HEK293T (cell line): ENCODE measurements at regions not wholly inside any gene's neighbourhood (a gene's known extent, or its start where the extent isn't known, plus 50 kb on each side); places are given as distances from the start of the nearest gene placed in this dataset.
"Not testable (repeated sequence)": the region's sequence is repeated elsewhere in the genome, so short reads cannot be mapped to it uniquely, and the experiment has no call there.

Source experiments
- CTCF ChIA-PET: fragments of 350-600 bp; formaldehyde crosslinking; extraction: SDS; loops from one replicate; lab custom pipeline; 2021; ENCODE audit warnings: antibody characterized with exemption, inconsistent platforms; lab: Yijun Ruan, JAX
- POLR2A ChIA-PET: fragments of 350-600 bp; formaldehyde crosslinking; extraction: SDS; loops from one replicate; lab custom pipeline; 2020; ENCODE audit warnings: antibody characterized with exemption, inconsistent platforms; lab: Yijun Ruan, JAX
- DNase-seq: peaks from one replicate; pipeline ENCODE4 v3.0.0; 2012; ENCODE audit warnings: mixed read lengths; ENCODE audit errors: extremely low spot score
- ARNT ChIP-seq: fragments of 450-650 bp; IDR thresholded peaks from 2 replicates; pipeline ENCODE4 v1.6.1; 2017; ENCODE audit warnings: mild to moderate bottlenecking
- BHLHE40 ChIP-seq: fragments of 450-650 bp; IDR thresholded peaks from 2 replicates; pipeline ENCODE4 v1.6.1; 2016; ENCODE audit warnings: mild to moderate bottlenecking, moderate library complexity, borderline replicate concordance
- CTBP1 ChIP-seq: fragments of 450-650 bp; IDR thresholded peaks from 2 replicates; pipeline ENCODE4 v1.6.1; 2016; ENCODE audit warnings: borderline replicate concordance
- ELF4 ChIP-seq: fragments of 450-650 bp; IDR thresholded peaks from 2 replicates; pipeline ENCODE4 v1.6.1; 2017; ENCODE audit warnings: antibody characterized with exemption
- FOXA1 ChIP-seq: fragments of 450-650 bp; IDR thresholded peaks from 2 replicates; pipeline ENCODE4 v1.6.1; 2016; ENCODE audit warnings: mild to moderate bottlenecking
- FOXK2 ChIP-seq: fragments of 450-650 bp; IDR thresholded peaks from 2 replicates; pipeline ENCODE4 v1.6.1; 2016; ENCODE audit warnings: mild to moderate bottlenecking
- FOXM1 ChIP-seq: fragments of 450-650 bp; IDR thresholded peaks from 2 replicates; pipeline ENCODE4 v1.6.1; 2017; ENCODE audit warnings: mild to moderate bottlenecking, borderline replicate concordance
- HDGF ChIP-seq: fragments of 450-650 bp; IDR thresholded peaks from 2 replicates; pipeline ENCODE4 v1.6.1; 2017; ENCODE audit warnings: antibody characterized with exemption, borderline replicate concordance
- L3MBTL2 ChIP-seq: fragments of 450-650 bp; conservative IDR thresholded peaks from 2 replicates; pipeline ENCODE4 v1.6.1; 2016; ENCODE audit warnings: mild to moderate bottlenecking
- LEF1 ChIP-seq: fragments of 450-650 bp; IDR thresholded peaks from 2 replicates; pipeline ENCODE4 v1.6.1; 2017; ENCODE audit warnings: mild to moderate bottlenecking, borderline replicate concordance
- NFRKB ChIP-seq: fragments of 450-650 bp; IDR thresholded peaks from 2 replicates; pipeline ENCODE4 v1.6.1; 2016; ENCODE audit warnings: mild to moderate bottlenecking, moderate library complexity
- SP1 ChIP-seq: fragments of 450-650 bp; IDR thresholded peaks from 2 replicates; pipeline ENCODE4 v1.6.1; 2017
- SUZ12 ChIP-seq: fragments of 450-650 bp; IDR thresholded peaks from 2 replicates; pipeline ENCODE4 v1.6.1; 2016; ENCODE audit warnings: mild to moderate bottlenecking
- TARDBP ChIP-seq: fragments of 450-650 bp; IDR thresholded peaks from 2 replicates; pipeline ENCODE4 v1.6.1; 2016
- ZNF384 ChIP-seq: fragments of 450-650 bp; IDR thresholded peaks from 2 replicates; pipeline ENCODE4 v1.6.1; 2016
- TF ChIP-seq, protein P1 (sequence below): fragments of 450-650 bp; IDR thresholded peaks from 2 replicates; pipeline ENCODE4 v1.6.1; 2016

DNA sequence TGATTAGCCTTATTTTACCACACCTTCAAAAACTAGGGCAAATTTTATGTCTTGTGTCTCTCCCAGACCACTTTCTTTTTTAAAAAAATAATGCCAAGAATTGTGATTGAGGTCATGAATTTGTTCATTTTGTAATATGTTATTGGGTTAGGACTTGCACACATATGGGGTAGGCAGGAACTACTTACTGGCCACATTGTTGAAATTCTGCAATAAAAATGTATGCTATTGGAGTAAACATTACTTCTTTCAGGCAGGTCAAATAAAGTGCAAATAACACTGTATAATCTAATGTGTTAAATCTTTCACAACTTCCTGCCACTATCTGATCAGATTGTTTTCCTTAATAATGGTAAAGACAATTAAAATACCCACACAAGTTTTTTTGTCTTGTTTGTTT is 166.6 kb upstream of the COL11A1 start:
- DNase-seq, result no peak
- TF ChIP-seq TARDBP (no peak), HDGF (no peak), ELF4 (no peak), SUZ12 (no peak)
- ChIA-PET POLR2A (no interaction called here), CTCF (interaction anchor here (0.9 kb wide), 1 partner anchor 57 kb away, joined by 3 read pairs; no protein-coding TSS in a partner anchor)

DNA sequence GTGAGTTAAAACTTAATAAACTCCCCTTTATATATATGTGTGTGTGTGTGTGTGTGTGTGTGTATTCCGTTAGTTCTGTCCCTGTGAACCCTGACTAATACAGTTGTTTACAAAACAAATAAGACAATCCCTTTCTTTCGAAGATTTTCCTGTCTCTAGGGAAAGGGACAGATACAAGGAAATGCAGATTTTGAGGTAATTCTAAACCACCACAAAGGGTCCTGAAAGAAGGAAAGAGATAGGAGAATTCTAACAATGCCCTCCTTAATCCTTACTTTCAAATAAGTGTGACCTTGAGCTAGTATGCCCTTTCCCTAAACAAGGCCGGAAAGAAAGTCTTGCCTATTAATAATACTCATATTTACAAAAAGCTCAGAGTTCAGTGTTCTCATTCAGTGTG is 164.8 kb upstream of the COL11A1 start:
- POLR2A ChIA-PET, result no interaction called here
- DNase-seq, result no peak
- no peak for TF ChIP-seq ELF4
- no peak for TF ChIP-seq TARDBP
- TF ChIP-seq LEF1, result no peak
- no peak for TF ChIP-seq SP1
- TF ChIP-seq, protein P1, sequence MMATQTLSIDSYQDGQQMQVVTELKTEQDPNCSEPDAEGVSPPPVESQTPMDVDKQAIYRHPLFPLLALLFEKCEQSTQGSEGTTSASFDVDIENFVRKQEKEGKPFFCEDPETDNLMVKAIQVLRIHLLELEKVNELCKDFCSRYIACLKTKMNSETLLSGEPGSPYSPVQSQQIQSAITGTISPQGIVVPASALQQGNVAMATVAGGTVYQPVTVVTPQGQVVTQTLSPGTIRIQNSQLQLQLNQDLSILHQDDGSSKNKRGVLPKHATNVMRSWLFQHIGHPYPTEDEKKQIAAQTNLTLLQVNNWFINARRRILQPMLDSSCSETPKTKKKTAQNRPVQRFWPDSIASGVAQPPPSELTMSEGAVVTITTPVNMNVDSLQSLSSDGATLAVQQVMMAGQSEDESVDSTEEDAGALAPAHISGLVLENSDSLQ, result no peak
- CTCF ChIA-PET, result no interaction called here

DNA sequence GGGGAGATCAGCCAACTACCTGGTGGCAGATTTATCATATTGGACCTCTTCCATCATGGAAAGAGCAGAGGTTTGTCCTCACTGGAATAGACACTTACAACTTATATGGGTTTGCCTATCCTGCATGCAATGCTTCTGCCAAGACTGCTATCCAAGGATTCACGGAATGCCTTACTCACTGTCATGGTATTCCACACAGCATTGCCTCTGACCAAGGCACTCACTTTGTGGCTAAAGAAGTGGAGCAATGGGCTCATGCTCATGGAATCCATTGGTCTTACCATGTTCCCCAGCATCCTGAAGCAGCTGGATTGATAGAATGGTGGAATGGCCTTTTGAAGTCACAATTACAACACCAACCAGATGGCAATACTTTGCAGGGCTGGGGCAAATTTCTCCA is 163.1 kb upstream of the COL11A1 start:
- POLR2A ChIA-PET, CTCF ChIA-PET, DNase-seq: not testable (repeated sequence)

DNA sequence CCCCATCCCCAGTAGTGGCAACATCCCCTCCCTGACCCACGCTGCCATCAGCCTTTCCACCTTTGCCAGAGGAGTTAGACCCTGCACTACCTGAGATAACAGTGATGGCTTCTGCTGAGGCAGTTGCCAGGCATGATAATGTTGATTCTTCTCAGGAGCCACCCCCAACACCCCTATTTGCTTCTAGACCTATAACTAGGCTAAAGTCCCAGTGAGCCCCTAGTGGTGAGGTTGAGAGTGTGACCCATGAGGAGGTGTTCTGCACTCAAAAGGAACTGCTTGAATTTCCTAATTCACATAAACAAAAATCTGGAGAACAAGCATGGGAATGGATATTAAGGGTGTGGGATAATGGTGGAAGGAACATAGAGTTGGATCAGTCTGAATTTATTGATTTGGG is 159.6 kb upstream of the COL11A1 start:
- ChIA-PET POLR2A (no interaction called here), CTCF (interaction anchor here (0.6 kb wide), 1 partner anchor 1692 kb away, joined by 3 read pairs; no protein-coding TSS in a partner anchor)
- TF ChIP-seq SP1 (no peak), FOXM1 (no peak), FOXA1 (no peak), CTBP1 (no peak), FOXK2 (no peak), ELF4 (no peak), LEF1 (no peak), SUZ12 (no peak), L3MBTL2 (no peak), ARNT (no peak), BHLHE40 (no peak), HDGF (no peak), TARDBP (no peak)
- TF ChIP-seq, protein P1, result no peak
- no peak for DNase-seq

DNA sequence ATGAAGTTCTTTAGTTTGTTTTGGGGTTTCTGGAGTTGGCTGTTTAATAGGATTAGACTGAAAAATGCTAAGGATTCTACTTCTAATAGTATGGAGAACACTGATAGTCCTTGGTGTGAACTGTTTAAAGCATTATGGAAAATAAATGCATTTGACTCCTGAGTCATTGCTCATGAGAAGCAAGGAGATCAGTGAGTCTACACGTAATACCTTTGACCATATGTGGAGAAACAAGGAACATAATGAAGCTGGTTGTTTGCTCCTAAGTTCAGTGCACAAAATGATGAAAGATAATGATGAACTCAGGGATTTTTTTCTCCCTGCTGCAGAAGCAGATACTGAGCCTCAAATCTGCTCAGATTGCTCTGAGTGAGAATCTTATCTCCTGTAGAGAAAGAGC is 158.9 kb upstream of the COL11A1 start:
- no peak for DNase-seq
- ChIA-PET CTCF (interaction anchor here (0.6 kb wide), 1 partner anchor 1691 kb away, joined by 3 read pairs; no protein-coding TSS in a partner anchor), POLR2A (no interaction called here)
- TF ChIP-seq L3MBTL2, result no peak
- TF ChIP-seq LEF1, result no peak
- TF ChIP-seq NFRKB, result no peak
- TF ChIP-seq ZNF384, result no peak
- TF ChIP-seq FOXM1, result no peak
- no peak for TF ChIP-seq HDGF
- TF ChIP-seq CTBP1, result no peak
- no peak for TF ChIP-seq SP1
- no peak for TF ChIP-seq BHLHE40
- TF ChIP-seq TARDBP, result no peak
- no peak for TF ChIP-seq ARNT
- TF ChIP-seq FOXK2, result no peak
- TF ChIP-seq FOXA1, result no peak
- no peak for TF ChIP-seq ELF4
- TF ChIP-seq, protein P1, result no peak
- TF ChIP-seq SUZ12, result no peak

DNA sequence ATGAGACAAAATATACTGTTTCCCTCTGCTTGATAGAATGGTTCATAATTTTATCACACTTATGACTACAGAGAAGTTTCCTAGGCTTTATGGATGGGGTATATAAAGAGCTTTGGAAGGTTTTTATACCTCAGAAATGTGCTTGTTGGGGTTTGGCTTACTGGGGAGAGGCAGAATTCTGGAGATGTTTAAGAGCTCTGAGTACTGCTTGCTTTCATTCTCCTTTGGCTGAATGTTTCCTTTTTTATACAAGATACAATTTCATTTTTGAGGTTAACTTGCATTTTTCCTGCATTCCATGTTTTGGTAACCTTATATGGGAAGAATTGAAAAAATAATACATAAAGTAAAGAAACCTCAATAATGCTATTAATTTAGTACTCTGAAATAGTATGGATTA is 157.7 kb upstream of the COL11A1 start:
- TF ChIP-seq ZNF384 (no peak), NFRKB (no peak), FOXA1 (no peak), ELF4 (no peak), L3MBTL2 (no peak), LEF1 (no peak)
- TF ChIP-seq, protein P1, result no peak
- ChIA-PET POLR2A (no interaction called here), CTCF (no interaction called here)
- DNase-seq, result no peak

DNA sequence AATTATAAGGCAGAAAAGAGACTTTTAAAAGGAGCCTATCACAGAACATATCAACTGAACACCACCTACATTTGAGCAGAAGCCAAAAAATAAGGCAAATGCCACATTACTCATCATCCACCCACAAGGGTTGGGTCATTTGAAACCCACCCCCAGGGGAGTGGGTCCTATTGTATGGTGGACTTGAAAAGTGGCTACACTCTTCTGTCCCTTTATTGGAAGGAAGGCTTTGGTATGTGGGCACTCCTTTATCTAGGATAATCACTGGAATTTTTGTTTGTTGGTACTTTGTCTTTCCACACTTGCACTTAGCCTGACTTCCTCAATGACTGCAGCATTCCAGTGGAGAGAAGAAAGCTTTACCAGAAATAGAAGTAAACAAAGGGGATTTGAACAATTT is 157.2 kb upstream of the COL11A1 start:
- DNase-seq, result no peak
- TF ChIP-seq CTBP1, result no peak
- TF ChIP-seq FOXK2, result no peak
- TF ChIP-seq, protein P1, result no peak
- TF ChIP-seq ELF4, result no peak
- no peak for TF ChIP-seq LEF1
- TF ChIP-seq NFRKB, result no peak
- no peak for TF ChIP-seq SP1
- no peak for TF ChIP-seq ARNT
- TF ChIP-seq HDGF, result no peak
- TF ChIP-seq L3MBTL2, result no peak
- TF ChIP-seq FOXM1, result no peak
- no peak for TF ChIP-seq FOXA1
- no peak for TF ChIP-seq SUZ12
- CTCF ChIA-PET, result no interaction called here
- POLR2A ChIA-PET, result no interaction called here
